Neural cell (in vitro differentiated cells): ENCODE measurements at regions not wholly inside any gene's neighbourhood (a gene's known extent, or its start where the extent isn't known, plus 50 kb on each side); places are given as distances from the start of the nearest gene placed in this dataset.

Experiments used
- CTCF ChIP-seq: fragments of 450-650 bp; IDR thresholded peaks from 2 replicates; pipeline ENCODE4 v1.5.1; 2014; ENCODE audit warnings: antibody characterized with exemption, mild to moderate bottlenecking, moderate library complexity; ENCODE audit not compliant: poor library complexity, severe bottlenecking
- EP300 ChIP-seq: fragments of 450-650 bp; conservative IDR thresholded peaks from 2 replicates; pipeline ENCODE4 v1.6.1; 2014; ENCODE audit warnings: antibody characterized with exemption, mild to moderate bottlenecking, moderate library complexity; ENCODE audit not compliant: poor library complexity, severe bottlenecking
- POLR2AphosphoS5 ChIP-seq: IDR thresholded peaks from 2 replicates; pipeline ENCODE4 v1.6.1; 2012
- TAF1 ChIP-seq: IDR thresholded peaks from 2 replicates; pipeline ENCODE4 v1.6.1; 2012; ENCODE audit warnings: low read depth

GRCh38 chr3:18868911-18869689 lies 279.2 kb upstream of the KCNH8 start:
- TF ChIP-seq EP300 (no peak), CTCF (no peak), POLR2AphosphoS5 (no peak), TAF1 (no peak)
